Sigmoid colon (tissue), 4 donors: ENCODE measurements at regions not wholly inside any gene's neighbourhood (a gene's known extent, or its start where the extent isn't known, plus 50 kb on each side); places are given as distances from the start of the nearest gene placed in this dataset.

Source experiments
- EP300 ChIP-seq, 4 donors: sonication (generic); formaldehyde crosslinking; IDR thresholded peaks; one replicate each; pipeline ENCODE4 v1.6.1; 2017; ENCODE audit warnings: antibody characterized with exemption in 4 of 4
- POLR2A ChIP-seq, 2 donors: fragments of 450-650 bp; IDR thresholded peaks; one replicate each; pipeline ENCODE4 v1.6.1; 2016; ENCODE audit warnings: antibody characterized with exemption in 2 of 2, mild to moderate bottlenecking in 2 of 2, moderate library complexity in 2 of 2
- POLR2AphosphoS5 ChIP-seq, 4 donors: sonication (generic); formaldehyde crosslinking; IDR thresholded peaks; one replicate each; pipeline ENCODE4 v1.6.1; 2017; ENCODE audit warnings: antibody characterized with exemption in 4 of 4
- TF ChIP-seq, protein P1 (sequence below), 4 experiments: fragments of 450-650 bp in 3 of 4; fragments of 200-600 bp in 1 of 4; IDR thresholded peaks; one replicate each; pipeline ENCODE4 v1.5.1; 2016 to 2019; ENCODE audit warnings: antibody characterized with exemption in 4 of 4, mild to moderate bottlenecking in 3 of 4, moderate library complexity in 2 of 4

DNA sequence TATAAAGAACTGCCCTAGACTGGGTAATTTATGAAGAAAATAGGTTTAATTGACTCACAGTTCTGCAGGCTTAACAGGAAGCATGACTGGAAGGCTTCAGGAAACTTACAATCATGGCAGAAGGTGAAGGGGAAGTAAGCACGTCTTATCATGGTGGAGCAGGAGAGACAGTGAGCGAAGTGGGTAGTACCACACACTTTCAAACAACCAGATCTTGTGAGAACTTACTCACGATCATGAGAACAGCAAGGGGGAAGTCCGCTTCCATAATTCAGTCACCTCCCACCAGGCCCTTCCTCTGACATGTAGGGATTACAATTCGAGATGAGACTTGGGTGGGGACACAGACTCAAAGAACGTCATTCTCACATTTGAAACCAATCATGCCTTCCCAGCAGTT lies 260.1 kb upstream of the FAM98A start:
- TF ChIP-seq, protein P1, sequence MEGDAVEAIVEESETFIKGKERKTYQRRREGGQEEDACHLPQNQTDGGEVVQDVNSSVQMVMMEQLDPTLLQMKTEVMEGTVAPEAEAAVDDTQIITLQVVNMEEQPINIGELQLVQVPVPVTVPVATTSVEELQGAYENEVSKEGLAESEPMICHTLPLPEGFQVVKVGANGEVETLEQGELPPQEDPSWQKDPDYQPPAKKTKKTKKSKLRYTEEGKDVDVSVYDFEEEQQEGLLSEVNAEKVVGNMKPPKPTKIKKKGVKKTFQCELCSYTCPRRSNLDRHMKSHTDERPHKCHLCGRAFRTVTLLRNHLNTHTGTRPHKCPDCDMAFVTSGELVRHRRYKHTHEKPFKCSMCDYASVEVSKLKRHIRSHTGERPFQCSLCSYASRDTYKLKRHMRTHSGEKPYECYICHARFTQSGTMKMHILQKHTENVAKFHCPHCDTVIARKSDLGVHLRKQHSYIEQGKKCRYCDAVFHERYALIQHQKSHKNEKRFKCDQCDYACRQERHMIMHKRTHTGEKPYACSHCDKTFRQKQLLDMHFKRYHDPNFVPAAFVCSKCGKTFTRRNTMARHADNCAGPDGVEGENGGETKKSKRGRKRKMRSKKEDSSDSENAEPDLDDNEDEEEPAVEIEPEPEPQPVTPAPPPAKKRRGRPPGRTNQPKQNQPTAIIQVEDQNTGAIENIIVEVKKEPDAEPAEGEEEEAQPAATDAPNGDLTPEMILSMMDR (IDR thresholded peaks at IDR 0.05) = no peak
- TF ChIP-seq POLR2A (IDR thresholded peaks at IDR 0.05) (no peak), EP300 (IDR thresholded peaks at IDR 0.05) (no peak), POLR2AphosphoS5 (IDR thresholded peaks at IDR 0.05) (no peak)
